Fibroblast of lung (primary cell): ENCODE measurements at regions not wholly inside any gene's neighbourhood (a gene's known extent, or its start where the extent isn't known, plus 50 kb on each side); places are given as distances from the start of the nearest gene placed in this dataset.

ENCODE experiments used
- DNase-seq, 2 donors: peaks; one replicate each; pipeline versions ENCODE4 v3.0.0 to v3.0.0-alpha.2; 2010; ENCODE audit warnings: low read depth in 2 of 2
- H2AFZ ChIP-seq: 2 replicates; pipeline ENCODE4 v1.5.1; 2012; ENCODE audit warnings: low read length, control low read depth, inconsistent platforms
- H3K27ac ChIP-seq: 2 replicates; pipeline ENCODE4 v1.5.1; 2011; ENCODE audit warnings: low read length, control low read depth; ENCODE audit not compliant: insufficient read depth
- H3K27me3 ChIP-seq: 2 replicates; pipeline ENCODE4 v1.5.1; 2011; ENCODE audit warnings: mild to moderate bottlenecking, low read length; ENCODE audit not compliant: control insufficient read depth, insufficient read depth
- H3K36me3 ChIP-seq: 2 replicates; pipeline ENCODE4 v1.5.1; 2011; ENCODE audit warnings: low read length; ENCODE audit not compliant: control insufficient read depth, insufficient read depth
- H3K4me1 ChIP-seq: 2 replicates; pipeline ENCODE4 v1.5.1; 2011; ENCODE audit warnings: low read length; ENCODE audit not compliant: control insufficient read depth, insufficient read depth; ENCODE audit errors: extremely low read depth
- H3K4me2 ChIP-seq: 2 replicates; pipeline ENCODE4 v1.5.1; 2011; ENCODE audit warnings: low read length, control low read depth; ENCODE audit not compliant: insufficient read depth; ENCODE audit errors: extremely low read depth
- H3K4me3 ChIP-seq, 4 experiments: fragments of 200-600 bp in 1 of 4; sonication (generic) in 1 of 4; replicated peaks in 1 of 4; 2 replicates each; pipeline ENCODE4 v1.5.1; 2011 to 2016; ENCODE audit warnings: low read length in 4 of 4, low read depth in 3 of 4, mild to moderate bottlenecking in 3 of 4, control low read depth in 2 of 4, inconsistent platforms in 1 of 4, mixed read lengths in 1 of 4; ENCODE audit not compliant: insufficient read depth in 1 of 4; ENCODE audit errors: control extremely low read depth in 1 of 4
- H3K79me2 ChIP-seq: 2 replicates; pipeline ENCODE4 v1.5.1; 2012; ENCODE audit warnings: mild to moderate bottlenecking, low read length, inconsistent platforms; ENCODE audit not compliant: control insufficient read depth, insufficient read depth
- H3K9ac ChIP-seq: 2 replicates; pipeline ENCODE4 v1.5.1; 2011; ENCODE audit warnings: mild to moderate bottlenecking, low read length, control low read depth; ENCODE audit not compliant: insufficient read depth
- H3K9me3 ChIP-seq: 2 replicates; pipeline ENCODE4 v1.5.1; 2012; ENCODE audit warnings: low read depth, low read length; ENCODE audit not compliant: control insufficient read depth, insufficient read depth
- H4K20me1 ChIP-seq: 2 replicates; pipeline ENCODE4 v1.5.1; 2011; ENCODE audit warnings: low read length; ENCODE audit not compliant: control insufficient read depth, insufficient read depth; ENCODE audit errors: extremely low read depth
- EZH2 ChIP-seq: IDR thresholded peaks from 2 replicates; pipeline ENCODE4 v1.5.1; 2012; ENCODE audit warnings: low read length, control low read depth, mild to moderate bottlenecking; ENCODE audit errors: missing control alignments
- TF ChIP-seq, protein P1 (sequence below), 2 donors: IDR thresholded peaks in 1 of 2; conservative IDR thresholded peaks in 1 of 2; 1 replicate in 1 of 2; 2 replicates in 1 of 2; pipeline ENCODE4 v1.5.1; 2011 to 2012; ENCODE audit warnings: low read length in 2 of 2, control low read depth in 1 of 2, inconsistent platforms in 1 of 2, low read depth in 1 of 2, mild to moderate bottlenecking in 1 of 2

DNA sequence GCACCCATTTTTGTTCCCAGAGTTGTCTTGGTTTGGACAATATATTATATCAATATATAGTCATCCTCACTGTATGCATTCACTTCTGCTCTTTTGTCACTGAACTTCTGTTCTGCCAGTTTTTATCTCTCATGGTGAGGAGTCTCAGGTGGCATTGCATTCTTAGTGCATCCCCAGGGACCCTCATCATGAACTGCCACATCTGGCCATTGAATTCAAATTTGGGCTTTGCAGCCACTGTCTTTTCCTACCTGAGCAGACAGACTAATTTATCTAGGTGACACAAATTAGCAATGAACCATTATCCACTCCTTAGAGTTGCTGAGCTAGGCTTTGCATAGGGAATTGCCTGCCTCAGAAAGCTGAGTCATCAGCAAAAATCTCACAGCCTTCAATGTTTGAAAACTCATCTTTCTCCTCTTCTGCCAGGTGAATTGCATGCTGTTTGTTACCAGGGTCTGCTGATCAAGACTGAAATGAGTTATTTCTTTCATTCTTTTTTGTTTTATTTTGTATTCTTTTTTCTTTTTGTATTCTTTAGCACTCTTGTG, 316.8 kb upstream of the MTPN start:
- no peaks in the 10 kb centered on the region for H3K4me1 ChIP-seq
- no peaks in the 10 kb centered on the region for H3K79me2 ChIP-seq
- H3K9me3 ChIP-seq, result no peaks in the 10 kb centered on the region
- no peaks in the 10 kb centered on the region for H3K36me3 ChIP-seq
- H3K27ac ChIP-seq, result no peak overlapping the region
- H3K27me3 ChIP-seq, result no peaks in the 10 kb centered on the region
- H3K9ac ChIP-seq, result no peak overlapping the region
- no peaks in the 10 kb centered on the region for H4K20me1 ChIP-seq
- DNase-seq, result no peak
- no peak overlapping the region for H3K4me2 ChIP-seq
- H2AFZ ChIP-seq, result no peak overlapping the region
- no peak for TF ChIP-seq EZH2
- TF ChIP-seq, protein P1, sequence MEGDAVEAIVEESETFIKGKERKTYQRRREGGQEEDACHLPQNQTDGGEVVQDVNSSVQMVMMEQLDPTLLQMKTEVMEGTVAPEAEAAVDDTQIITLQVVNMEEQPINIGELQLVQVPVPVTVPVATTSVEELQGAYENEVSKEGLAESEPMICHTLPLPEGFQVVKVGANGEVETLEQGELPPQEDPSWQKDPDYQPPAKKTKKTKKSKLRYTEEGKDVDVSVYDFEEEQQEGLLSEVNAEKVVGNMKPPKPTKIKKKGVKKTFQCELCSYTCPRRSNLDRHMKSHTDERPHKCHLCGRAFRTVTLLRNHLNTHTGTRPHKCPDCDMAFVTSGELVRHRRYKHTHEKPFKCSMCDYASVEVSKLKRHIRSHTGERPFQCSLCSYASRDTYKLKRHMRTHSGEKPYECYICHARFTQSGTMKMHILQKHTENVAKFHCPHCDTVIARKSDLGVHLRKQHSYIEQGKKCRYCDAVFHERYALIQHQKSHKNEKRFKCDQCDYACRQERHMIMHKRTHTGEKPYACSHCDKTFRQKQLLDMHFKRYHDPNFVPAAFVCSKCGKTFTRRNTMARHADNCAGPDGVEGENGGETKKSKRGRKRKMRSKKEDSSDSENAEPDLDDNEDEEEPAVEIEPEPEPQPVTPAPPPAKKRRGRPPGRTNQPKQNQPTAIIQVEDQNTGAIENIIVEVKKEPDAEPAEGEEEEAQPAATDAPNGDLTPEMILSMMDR (conservative IDR thresholded peaks at IDR 0.05 in 1 of 2, IDR thresholded peaks at IDR 0.05 in 1 of 2; ENCODE audit: low read depth in 1 of 2, low read length in 2 of 2), result no peak
- H3K4me3 ChIP-seq, result no peak overlapping the region

DNA sequence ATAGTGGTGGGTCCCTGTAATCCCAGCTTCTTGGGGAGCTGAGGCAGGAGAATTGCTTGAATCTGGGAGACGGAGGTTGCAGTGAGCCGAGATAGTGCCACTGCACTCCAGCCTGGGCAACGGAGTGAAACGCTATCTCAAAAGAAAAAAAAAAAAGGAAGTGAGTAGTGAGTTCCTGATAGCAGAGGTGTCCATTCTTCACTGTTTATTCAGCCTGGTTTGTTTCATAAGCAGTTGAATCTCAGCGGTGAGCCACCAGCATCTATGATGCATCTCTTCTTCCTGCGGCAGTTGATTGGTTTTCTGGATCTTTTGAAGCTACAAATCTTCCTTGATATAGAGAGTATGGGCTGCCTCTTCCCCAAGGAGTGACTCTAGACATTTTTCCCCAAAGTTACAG, 316.1 kb upstream of the MTPN start:
- no peaks in the 10 kb centered on the region for H3K9me3 ChIP-seq
- H4K20me1 ChIP-seq, result no peaks in the 10 kb centered on the region
- H3K79me2 ChIP-seq, result no peaks in the 10 kb centered on the region
- H3K36me3 ChIP-seq, result no peaks in the 10 kb centered on the region
- H3K4me3 ChIP-seq, result no peak overlapping the region
- no peak overlapping the region for H3K27ac ChIP-seq
- H3K4me1 ChIP-seq, result no peaks in the 10 kb centered on the region
- H3K27me3 ChIP-seq, result no peaks in the 10 kb centered on the region
- TF ChIP-seq, protein P1 (conservative IDR thresholded peaks at IDR 0.05 in 1 of 2, IDR thresholded peaks at IDR 0.05 in 1 of 2; ENCODE audit: low read depth in 1 of 2, low read length in 2 of 2), result no peak
- TF ChIP-seq EZH2, result no peak
- H3K4me2 ChIP-seq, result no peak overlapping the region
- no peak for DNase-seq
- no peak overlapping the region for H3K9ac ChIP-seq
- no peak overlapping the region for H2AFZ ChIP-seq

DNA sequence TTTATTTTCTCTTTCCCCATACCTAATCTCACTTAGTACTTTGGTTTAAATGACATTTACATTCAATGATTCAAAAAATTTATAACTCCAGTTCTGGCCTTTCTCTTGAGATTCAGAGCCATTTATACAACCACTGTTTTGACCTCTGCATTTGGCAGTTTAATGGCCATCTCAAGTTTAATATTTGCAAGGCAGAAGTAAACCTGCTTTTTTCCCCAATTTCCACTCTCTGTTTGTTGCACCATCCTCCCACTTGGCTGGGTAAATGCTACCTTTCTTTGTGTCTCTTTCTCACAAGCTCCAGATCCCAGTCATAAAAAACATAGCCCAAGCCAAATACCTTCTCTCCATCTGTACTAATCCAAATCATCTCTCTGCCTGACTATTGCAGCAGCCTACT, 315.2 kb upstream of the MTPN start:
- H3K36me3 ChIP-seq, result no peaks in the 10 kb centered on the region
- H3K4me2 ChIP-seq, result no peak overlapping the region
- no peaks in the 10 kb centered on the region for H3K4me1 ChIP-seq
- no peaks in the 10 kb centered on the region for H3K9me3 ChIP-seq
- H3K27me3 ChIP-seq, result no peaks in the 10 kb centered on the region
- no peak overlapping the region for H2AFZ ChIP-seq
- no peaks in the 10 kb centered on the region for H4K20me1 ChIP-seq
- no peak for TF ChIP-seq EZH2
- TF ChIP-seq, protein P1 (conservative IDR thresholded peaks at IDR 0.05 in 1 of 2, IDR thresholded peaks at IDR 0.05 in 1 of 2; ENCODE audit: low read depth in 1 of 2, low read length in 2 of 2), result no peak
- H3K27ac ChIP-seq, result no peak overlapping the region
- H3K79me2 ChIP-seq, result no peaks in the 10 kb centered on the region
- no peak for DNase-seq
- H3K4me3 ChIP-seq, result no peak overlapping the region
- no peak overlapping the region for H3K9ac ChIP-seq
